ENCODE measurements at regions not wholly inside any gene's neighbourhood (a gene's known extent, or its start where the extent isn't known, plus 50 kb on each side); places are given as distances from the start of the nearest gene placed in this dataset.

DNA sequence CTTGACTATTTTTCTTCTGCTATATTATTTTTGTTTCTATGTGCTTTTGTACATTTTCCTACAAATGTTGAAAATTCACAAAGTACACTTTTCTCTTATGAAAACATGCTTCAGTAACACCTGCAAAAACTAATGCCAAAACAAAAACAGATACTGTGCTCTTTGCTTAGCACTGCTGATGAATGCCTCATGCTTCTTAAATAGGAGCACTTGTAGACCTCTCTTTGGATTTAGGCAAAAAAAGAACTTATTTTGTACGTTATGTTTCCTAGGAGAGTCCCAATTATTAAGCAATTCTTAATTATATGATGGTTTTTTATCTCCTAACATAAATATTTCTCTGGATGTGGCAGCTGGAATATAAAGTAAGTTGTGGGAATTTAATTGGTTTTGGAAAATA, 285.0 kb upstream of the ARSJ start:
- no peak overlapping the region for H3K4me3 ChIP-seq (ENCODE audit: insufficient read depth, low read depth, low read length)
- H3K27me3 ChIP-seq (ENCODE audit: control insufficient read depth, insufficient read depth, low read length): no peaks in the 10 kb centered on the region
- no peaks in the 10 kb centered on the region for H3K36me3 ChIP-seq (replicated peaks; ENCODE audit: control insufficient read depth, insufficient read depth, low read length)
- no peak for DNase-seq

DNA sequence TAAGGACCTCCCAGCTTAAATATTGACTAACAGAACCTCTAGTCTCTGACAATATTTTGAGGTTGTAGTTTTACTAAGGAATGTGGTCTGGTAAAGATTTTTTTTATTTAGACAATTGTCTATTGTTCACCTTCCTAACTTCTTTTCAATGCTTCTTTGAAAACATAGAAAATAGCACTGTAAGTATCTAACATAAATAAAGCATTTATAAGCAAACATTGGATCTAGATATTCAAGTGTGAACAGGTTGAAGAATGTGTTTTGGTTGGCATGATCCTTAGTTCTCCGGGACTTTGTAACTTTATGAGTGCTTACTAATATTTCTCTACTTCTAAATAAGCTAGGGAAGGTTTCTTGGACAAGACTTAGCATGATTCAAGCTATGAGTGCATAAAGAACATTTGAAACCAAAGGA, 285.4 kb upstream of the ARSJ start:
- DNase-seq: no peak
- H3K27me3 ChIP-seq (ENCODE audit: control insufficient read depth, insufficient read depth, low read length): no peaks in the 10 kb centered on the region
- no peaks in the 10 kb centered on the region for H3K36me3 ChIP-seq (replicated peaks; ENCODE audit: control insufficient read depth, insufficient read depth, low read length)
- H3K4me3 ChIP-seq (ENCODE audit: insufficient read depth, low read depth, low read length): no peak overlapping the region

DNA sequence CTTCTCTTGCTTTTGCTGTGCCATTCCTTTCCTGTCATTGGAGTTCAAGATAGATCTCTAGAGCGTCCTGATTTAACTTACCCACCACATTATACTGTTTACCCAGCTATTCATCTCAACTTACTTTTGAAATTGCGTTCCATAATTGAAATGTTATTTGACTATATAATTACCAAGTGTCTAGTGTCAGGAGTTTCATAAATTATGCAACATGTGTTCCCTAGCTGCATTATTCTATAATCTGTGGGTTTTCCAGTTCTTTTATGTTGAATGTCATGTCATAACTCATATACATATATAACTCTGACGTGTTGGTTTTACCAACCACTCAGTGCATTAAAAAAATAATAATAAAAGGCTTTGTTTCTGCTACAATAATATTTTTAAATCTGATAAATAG, 285.9 kb upstream of the ARSJ start:
- DNase-seq: no peak
- Histone ChIP-seq H3K4me3 (ENCODE audit: insufficient read depth, low read depth, low read length) (no peak overlapping the region), H3K36me3 (replicated peaks; ENCODE audit: control insufficient read depth, insufficient read depth, low read length) (no peaks in the 10 kb centered on the region), H3K27me3 (ENCODE audit: control insufficient read depth, insufficient read depth, low read length) (no peaks in the 10 kb centered on the region)

DNA sequence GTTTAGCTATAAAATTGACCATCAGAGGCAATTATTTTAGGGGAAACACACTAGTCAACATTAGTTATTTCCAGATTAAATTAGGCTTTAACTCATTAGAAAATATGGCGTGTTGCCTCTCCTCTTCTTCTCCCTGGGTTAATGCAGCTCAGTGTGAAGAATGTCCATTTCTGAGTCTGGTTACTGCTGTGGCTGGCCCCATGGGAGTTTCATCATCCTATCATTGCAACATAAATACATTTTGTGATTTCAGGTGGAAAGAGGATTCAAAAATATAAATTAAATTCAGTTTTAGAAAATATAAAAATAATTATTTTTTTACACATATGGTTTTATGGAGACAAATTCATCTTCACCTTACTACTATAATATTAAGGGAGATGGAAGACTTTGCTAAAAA, 288.5 kb upstream of the ARSJ start:
- no peaks in the 10 kb centered on the region for H3K27me3 ChIP-seq (ENCODE audit: control insufficient read depth, insufficient read depth, low read length)
- no peak for DNase-seq
- H3K36me3 ChIP-seq (replicated peaks; ENCODE audit: control insufficient read depth, insufficient read depth, low read length): no peaks in the 10 kb centered on the region
- no peak overlapping the region for H3K4me3 ChIP-seq (ENCODE audit: insufficient read depth, low read depth, low read length)

DNA sequence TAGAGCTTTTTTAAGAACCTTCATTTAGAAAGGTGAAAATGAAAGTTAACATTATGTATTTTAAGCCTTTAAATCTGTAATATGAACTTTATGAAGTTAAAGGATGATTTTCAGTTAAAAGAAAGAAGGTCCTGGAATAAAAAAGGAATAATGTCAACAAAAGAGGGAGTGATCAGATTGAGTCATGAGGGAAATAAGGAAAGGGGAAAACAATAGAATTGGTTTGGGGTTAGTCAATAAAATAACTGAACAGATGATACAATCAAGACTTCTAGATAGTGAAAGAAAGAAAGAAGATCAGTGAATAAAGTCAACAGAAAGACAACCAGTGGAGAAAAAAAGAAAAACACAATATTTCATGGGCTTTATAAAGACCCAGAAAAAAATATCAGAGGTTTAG, 291.6 kb upstream of the ARSJ start:
- H3K36me3 ChIP-seq (replicated peaks; ENCODE audit: control insufficient read depth, insufficient read depth, low read length): no peaks in the 10 kb centered on the region
- H3K4me3 ChIP-seq (ENCODE audit: insufficient read depth, low read depth, low read length): no peak overlapping the region
- no peak for DNase-seq
- H3K27me3 ChIP-seq (ENCODE audit: control insufficient read depth, insufficient read depth, low read length): no peaks in the 10 kb centered on the region

DNA sequence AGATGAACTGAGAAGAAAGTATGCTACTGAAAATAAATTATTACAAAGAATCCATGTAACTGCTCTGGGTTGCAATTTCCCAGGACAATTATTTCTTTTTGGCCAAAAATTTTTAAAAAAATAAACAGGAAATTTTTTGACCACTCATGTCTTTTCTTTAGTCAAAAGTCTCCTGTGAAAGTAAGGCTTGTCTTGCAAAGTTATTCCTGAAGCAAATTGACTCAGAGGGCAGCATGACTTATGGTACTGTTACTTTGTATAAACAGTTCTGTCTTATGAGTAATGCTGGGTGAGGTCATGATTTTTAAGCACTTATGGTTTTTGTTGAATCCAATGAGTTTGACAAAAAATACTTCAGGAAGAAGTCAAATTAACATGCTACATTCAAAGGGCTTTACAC, 292.8 kb upstream of the ARSJ start:
- no peaks in the 10 kb centered on the region for H3K27me3 ChIP-seq (ENCODE audit: control insufficient read depth, insufficient read depth, low read length)
- no peak for DNase-seq
- no peak overlapping the region for H3K4me3 ChIP-seq (ENCODE audit: insufficient read depth, low read depth, low read length)
- no peaks in the 10 kb centered on the region for H3K36me3 ChIP-seq (replicated peaks; ENCODE audit: control insufficient read depth, insufficient read depth, low read length)

DNA sequence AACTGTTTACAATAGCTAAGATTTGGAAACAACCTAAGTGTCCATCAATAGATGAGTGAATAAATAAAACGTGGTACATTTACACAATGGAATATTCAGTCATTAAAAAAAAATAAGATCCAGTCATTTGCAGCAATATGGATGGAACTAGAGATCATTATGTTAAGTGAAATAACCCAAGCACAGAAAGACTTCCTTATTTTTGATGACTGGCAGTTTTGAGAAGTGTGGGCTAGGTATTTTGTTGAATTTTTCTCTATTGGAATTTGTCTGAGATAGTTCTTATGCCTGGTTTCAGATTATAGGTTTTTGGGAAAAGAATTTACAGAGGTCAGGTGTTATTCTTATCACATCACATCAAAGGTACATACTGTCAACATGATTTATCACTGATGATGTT, 293.8 kb upstream of the ARSJ start:
- no peaks in the 10 kb centered on the region for H3K27me3 ChIP-seq (ENCODE audit: control insufficient read depth, insufficient read depth, low read length)
- H3K4me3 ChIP-seq (ENCODE audit: insufficient read depth, low read depth, low read length): no peak overlapping the region
- DNase-seq: no peak
- H3K36me3 ChIP-seq (replicated peaks; ENCODE audit: control insufficient read depth, insufficient read depth, low read length): no peaks in the 10 kb centered on the region

DNA sequence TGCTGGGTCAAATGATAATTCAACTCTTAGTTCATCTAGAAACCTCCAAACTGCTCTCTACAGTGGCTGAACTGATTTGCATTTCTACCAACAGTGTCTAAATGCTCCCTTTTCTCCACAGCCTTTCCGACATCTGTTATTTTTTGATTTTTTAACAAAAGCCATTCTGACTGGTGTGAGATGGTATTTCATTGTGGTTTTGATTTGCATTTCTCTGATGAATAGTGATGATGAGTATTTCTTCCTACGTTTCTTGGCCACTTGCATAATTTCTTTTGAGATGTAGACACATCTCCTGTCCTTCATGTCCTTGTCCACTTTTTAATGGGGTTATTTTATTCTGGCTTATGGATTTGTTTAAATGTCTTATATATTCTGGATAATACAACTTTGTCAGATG, 298.2 kb upstream of the ARSJ start:
- no peaks in the 10 kb centered on the region for H3K27me3 ChIP-seq (ENCODE audit: control insufficient read depth, insufficient read depth, low read length)
- H3K4me3 ChIP-seq (ENCODE audit: insufficient read depth, low read depth, low read length): no peak overlapping the region
- no peaks in the 10 kb centered on the region for H3K36me3 ChIP-seq (replicated peaks; ENCODE audit: control insufficient read depth, insufficient read depth, low read length)
- DNase-seq: no peak

DNA sequence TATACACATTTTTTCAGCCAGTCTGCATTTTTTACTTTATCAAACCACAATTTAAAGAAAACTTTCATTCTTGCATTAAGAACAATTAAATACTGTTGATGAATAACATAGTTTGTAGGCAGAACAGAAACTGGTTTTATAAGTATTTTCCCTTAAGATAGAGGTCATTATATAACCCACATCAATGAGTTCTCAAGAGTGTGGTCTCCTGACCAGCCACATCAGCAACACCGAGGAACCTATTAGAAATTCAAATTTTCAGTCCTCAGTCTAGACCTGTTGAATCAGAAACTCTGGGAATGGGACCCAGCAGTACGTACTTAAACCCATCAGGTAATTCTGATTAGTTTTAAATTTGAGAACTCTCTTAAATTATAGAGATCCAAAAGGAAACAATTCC, 299.6 kb upstream of the ARSJ start:
- no peaks in the 10 kb centered on the region for H3K27me3 ChIP-seq (ENCODE audit: control insufficient read depth, insufficient read depth, low read length)
- no peak for DNase-seq
- no peak overlapping the region for H3K4me3 ChIP-seq (ENCODE audit: insufficient read depth, low read depth, low read length)
- no peaks in the 10 kb centered on the region for H3K36me3 ChIP-seq (replicated peaks; ENCODE audit: control insufficient read depth, insufficient read depth, low read length)

DNA sequence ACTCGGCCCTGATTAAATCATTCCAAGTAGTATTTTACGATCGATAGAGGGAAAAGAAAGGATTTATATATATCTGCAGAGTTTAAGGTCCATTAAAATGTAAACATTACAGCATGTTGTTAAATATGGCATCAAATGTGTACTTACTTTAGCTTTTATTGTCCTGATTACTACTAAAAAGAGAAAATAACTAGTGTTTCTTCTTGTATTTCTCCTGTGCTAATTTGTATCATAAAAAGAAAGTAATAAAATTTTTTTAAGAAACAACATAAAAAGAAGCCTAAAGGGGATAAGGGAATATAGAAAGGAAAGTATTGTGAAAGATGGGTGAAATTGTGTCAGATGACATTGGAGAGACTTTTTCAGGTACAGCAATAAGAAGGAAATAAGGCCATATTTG, 300.3 kb upstream of the ARSJ start:
- H3K36me3 ChIP-seq (replicated peaks; ENCODE audit: control insufficient read depth, insufficient read depth, low read length): no peaks in the 10 kb centered on the region
- H3K27me3 ChIP-seq (ENCODE audit: control insufficient read depth, insufficient read depth, low read length): no peaks in the 10 kb centered on the region
- no peak overlapping the region for H3K4me3 ChIP-seq (ENCODE audit: insufficient read depth, low read depth, low read length)
- no peak for DNase-seq

DNA sequence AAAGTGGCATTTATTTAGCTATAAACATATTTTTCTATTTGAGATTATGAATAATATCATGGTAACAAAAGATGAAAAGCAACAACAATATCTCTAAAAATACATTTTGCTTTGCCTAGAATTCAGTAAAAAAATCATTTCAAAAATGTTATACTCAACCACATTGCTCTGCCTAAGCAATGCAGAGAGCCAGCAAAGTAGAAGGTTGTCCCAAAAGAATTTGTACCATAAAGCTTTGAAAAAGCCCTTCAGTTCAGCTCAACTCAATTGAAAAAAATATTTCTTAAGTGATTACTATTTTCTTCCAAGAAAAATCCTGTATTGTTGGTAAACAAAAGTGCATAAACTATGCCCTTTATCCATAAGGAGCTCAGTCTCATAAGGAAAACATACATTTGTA, 301.2 kb upstream of the ARSJ start:
- no peaks in the 10 kb centered on the region for H3K36me3 ChIP-seq (replicated peaks; ENCODE audit: control insufficient read depth, insufficient read depth, low read length)
- H3K27me3 ChIP-seq (ENCODE audit: control insufficient read depth, insufficient read depth, low read length): no peaks in the 10 kb centered on the region
- no peak for DNase-seq
- H3K4me3 ChIP-seq (ENCODE audit: insufficient read depth, low read depth, low read length): no peak overlapping the region

DNA sequence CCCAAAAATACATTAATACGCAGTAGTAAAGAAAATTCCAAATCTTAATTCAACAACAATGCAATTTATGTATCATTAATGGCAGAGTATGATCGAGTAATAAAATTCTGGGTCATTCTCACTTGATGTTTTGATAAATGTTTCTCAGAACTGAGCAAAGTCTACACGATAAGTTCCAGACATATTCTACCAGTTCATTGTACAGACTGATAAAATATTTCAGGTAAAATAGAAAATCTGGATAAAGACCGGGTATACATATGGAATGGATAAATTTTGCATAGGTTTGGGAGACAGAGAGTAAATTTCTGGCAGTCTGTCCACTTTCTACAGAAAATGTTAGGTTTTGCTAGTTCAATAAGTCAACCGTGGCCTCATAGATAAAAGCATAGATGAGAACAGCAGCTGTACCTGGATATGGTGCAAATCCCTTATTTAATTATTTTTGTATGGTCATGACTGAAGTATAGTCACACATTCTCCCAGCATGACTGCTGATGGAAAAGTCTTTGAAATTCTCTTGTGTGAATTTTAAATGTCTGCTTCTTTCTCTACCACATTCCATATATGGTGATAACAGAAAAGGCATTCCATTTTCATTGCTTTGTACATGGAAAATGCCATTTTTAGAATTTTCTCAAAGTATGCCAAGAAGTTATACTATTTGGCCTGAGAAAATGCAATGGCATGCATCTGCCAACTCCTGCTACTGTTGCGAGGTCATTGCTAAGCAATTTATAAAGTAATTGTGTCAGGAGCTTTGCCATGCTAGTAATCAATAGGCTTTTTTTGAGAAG, 301.9 kb upstream of the ARSJ start:
- Histone ChIP-seq H3K36me3 (replicated peaks; ENCODE audit: control insufficient read depth, insufficient read depth, low read length) (no peaks in the 10 kb centered on the region), H3K27me3 (ENCODE audit: control insufficient read depth, insufficient read depth, low read length) (no peaks in the 10 kb centered on the region), H3K4me3 (ENCODE audit: insufficient read depth, low read depth, low read length) (no peak overlapping the region)
- no peak for DNase-seq

DNA sequence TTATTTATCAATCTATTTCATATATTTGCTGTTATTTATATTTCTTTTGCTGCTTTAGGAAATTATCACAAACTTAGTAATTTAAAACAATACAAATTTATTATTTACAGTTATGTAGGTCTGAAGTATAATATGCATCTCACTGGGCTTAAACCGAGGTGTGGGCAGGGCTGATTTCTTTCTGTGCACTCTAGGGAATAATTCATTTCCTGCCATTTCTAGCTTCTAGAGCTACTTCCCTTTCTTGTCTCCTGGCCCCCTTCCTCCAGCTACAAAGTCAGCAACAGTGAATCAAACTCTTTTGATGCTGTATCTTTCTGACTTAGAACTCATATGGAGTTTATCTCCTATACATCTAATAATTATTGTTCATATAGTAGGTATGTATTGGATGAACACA, 303.5 kb upstream of the ARSJ start:
- H3K36me3 ChIP-seq (replicated peaks; ENCODE audit: control insufficient read depth, insufficient read depth, low read length): no peaks in the 10 kb centered on the region
- DNase-seq: no peak
- H3K27me3 ChIP-seq (ENCODE audit: control insufficient read depth, insufficient read depth, low read length): no peaks in the 10 kb centered on the region
- H3K4me3 ChIP-seq (ENCODE audit: insufficient read depth, low read depth, low read length): no peak overlapping the region

DNA sequence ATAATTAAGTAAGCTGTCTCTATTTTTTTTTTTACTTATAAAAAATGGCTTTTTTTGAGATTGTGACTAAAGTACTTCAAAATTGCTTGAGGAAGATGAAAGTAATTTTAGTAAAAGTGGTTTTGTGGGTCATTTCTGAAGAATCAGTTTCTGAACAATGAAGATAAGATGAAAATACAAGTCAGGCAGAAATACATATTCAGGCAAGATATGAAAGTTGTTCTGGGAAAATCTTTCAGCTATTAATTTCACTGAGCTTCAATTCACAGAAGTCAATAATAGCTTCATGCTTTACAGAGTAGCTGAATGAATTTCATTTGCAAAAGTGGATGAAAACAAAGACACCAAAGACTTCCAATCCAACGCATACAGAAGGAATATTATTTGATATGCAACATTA, 305.2 kb upstream of the ARSJ start:
- H3K36me3 ChIP-seq (replicated peaks; ENCODE audit: control insufficient read depth, insufficient read depth, low read length): no peaks in the 10 kb centered on the region
- no peak overlapping the region for H3K4me3 ChIP-seq (ENCODE audit: insufficient read depth, low read depth, low read length)
- DNase-seq: no peak
- no peaks in the 10 kb centered on the region for H3K27me3 ChIP-seq (ENCODE audit: control insufficient read depth, insufficient read depth, low read length)

DNA sequence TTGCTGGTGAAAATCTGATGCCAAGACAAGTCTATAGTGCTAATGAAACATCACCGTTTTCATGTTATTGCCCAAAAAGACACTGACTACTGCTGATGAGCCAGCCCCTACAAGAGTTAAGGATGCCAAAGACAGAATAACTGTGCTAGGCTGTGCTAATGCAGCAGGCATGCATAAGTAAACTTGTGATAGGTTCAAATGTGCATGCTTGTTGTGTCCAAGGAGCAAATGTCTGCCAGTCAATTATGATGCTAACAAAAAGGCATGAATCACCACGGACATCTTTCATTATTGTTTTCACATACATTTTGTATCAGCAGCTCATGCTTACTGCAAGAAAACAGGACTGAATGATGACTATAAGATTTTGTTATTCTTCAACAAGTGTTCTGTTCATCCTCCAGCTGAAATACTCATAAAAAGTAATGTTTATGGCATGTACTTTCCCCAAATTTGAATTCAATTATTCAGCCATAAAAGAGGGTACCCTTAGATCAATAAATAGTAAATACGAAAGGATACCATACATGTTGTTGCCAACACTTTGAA, 306.9 kb upstream of the ARSJ start:
- DNase-seq: no peak

More for the DNA sequence above, 306.9 kb upstream of the ARSJ start:
- H3K36me3 ChIP-seq (replicated peaks; ENCODE audit: control insufficient read depth, insufficient read depth, low read length): no peaks in the 10 kb centered on the region
- H3K4me3 ChIP-seq (ENCODE audit: insufficient read depth, low read depth, low read length): no peak overlapping the region
- no peaks in the 10 kb centered on the region for H3K27me3 ChIP-seq (ENCODE audit: control insufficient read depth, insufficient read depth, low read length)

All from H7 (cell line).